Inferior parietal cortex (tissue), 1 donor: ENCODE measurements at regions not wholly inside any gene's neighbourhood (a gene's known extent, or its start where the extent isn't known, plus 50 kb on each side); places are given as distances from the start of the nearest gene placed in this dataset.
"Not testable (repeated sequence)": the region's sequence is repeated elsewhere in the genome, so short reads cannot be mapped to it uniquely, and the experiment has no call there.

Experiments used
- DNase-seq: peaks from one replicate; pipeline ENCODE4 v3.0.0-alpha.2; 2016; ENCODE audit errors: extremely low spot score

GRCh38 chr6:9025796-9026394, 590.5 kb upstream of the SLC35B3 start:
- DNase-seq: no peak

DNA sequence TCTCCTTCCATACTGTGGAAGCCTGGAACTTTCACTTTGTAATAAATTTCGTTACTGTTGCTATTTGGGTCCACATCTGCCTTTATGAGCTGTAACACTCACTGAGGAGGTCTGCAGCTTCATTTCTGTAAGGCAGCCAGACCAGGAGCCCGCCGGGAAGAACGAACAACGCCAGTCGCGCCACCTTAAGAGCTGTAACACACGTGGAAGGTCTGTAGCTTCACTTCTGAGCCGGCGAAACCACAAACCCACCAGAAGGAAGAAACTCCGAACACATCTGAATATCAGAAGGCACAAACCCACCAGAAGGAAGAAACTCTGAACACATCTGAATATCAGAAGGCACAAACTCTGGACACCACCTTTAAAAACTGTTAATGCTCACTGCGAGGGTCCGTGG, 589.9 kb upstream of the SLC35B3 start:
- DNase-seq: no peak

- DNase-seq: not testable (repeated sequence)
These were observed 588.9 kb upstream of the SLC35B3 start for GRCh38 chr6:9024246-9024645.

- no peak for DNase-seq
These were observed 584.7 kb upstream of the SLC35B3 start for GRCh38 chr6:9020001-9020400.

DNA sequence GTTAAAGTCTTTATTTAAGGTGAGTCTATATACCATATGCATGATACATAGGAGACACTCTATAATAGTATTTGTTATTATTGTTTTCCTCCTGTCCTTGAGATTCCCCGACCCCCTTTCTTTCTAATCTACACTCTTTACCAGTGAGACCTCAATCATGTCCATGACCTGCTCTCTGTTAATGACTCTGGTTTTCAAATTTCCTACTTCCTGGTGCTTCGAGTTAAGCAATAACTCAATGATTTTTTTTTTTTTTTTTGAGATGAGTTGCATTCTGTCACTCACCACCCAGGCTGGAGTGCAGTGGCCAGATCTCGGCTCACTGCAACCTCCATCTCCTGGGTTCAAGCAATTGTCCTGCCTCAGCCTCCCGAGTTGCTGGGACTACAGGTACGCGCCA, 574.6 kb upstream of the SLC35B3 start:
- DNase-seq: no peak

DNA sequence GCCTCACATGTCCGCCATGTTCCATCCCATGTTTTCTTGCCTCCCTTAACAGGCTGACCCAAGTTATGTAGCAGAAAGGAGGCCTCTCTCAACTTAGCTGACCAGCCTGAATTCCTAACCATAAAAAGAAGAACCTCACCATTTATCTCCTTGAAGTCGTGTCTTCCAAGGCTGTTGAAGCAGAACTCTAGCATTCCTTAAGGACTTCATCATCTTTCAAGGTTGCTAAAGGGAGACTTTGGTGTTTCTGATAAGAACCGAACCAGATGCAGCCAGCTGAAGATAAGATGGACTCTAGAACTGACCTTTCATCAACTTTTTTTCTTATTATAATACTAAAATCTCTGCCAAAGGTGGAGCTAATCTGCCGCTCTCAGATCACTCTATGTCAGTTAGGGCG, 571.7 kb upstream of the SLC35B3 start:
- DNase-seq: no peak

DNA sequence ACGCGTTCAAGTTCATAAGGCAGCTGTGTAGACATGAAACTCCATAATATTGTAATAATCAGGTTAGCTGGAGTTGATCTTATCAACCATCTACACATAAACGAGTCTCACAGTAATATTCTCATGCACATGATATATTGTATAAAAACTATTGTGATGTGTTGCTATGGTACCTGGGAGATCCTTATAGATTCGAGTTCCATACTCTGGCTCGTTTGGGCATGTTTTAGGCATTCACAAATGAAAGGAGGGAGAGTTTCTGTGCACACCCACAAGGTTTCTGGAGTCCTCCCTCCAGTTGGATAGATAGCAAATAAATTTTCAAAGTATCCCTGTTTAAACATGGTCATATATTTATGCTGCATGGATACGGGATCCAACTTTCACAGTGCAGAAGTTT, 567.5 kb upstream of the SLC35B3 start:
- no peak for DNase-seq

- no peak for DNase-seq
These were observed 559.8 kb upstream of the SLC35B3 start for GRCh38 chr6:8995156-8995555.

DNA sequence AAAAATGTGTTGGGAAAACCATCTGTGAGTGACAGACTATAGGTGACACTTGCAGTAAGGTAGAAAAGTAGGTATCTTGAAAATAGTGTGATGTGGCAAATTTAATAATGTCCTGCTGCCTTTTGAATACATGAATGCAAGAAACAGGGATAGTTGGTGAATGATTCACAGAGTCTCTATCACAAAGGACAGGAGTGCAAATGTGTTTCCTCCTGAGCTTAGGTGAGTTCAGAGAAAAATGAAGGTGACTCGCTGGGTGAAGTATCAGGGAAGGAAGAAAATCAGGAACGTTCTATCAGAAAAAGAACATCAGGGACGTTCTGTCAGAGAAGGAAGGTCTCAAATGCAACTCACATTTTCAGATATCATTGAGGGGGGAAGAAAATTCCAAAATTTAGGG, 557.8 kb upstream of the SLC35B3 start:
- no peak for DNase-seq

DNA sequence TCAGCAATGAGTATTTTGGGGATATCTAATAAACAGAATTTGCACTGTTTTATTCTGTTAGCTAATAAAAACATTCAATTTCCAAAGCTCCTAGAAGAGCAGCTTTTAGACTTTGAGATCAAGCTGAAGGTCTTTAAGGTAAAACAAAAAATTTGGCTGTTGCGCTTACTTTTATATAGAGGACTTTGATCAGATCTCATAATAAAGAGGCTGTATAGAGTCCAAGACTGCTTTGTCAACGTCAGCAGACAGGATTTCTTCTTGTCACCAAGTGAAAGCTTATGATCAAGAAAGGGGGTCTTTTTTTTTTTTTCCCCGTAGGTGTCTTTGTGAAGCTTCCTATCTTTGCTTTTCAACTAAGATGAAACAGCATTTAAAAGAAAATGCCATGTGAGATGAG, 556.5 kb upstream of the SLC35B3 start:
- DNase-seq: no peak

DNA sequence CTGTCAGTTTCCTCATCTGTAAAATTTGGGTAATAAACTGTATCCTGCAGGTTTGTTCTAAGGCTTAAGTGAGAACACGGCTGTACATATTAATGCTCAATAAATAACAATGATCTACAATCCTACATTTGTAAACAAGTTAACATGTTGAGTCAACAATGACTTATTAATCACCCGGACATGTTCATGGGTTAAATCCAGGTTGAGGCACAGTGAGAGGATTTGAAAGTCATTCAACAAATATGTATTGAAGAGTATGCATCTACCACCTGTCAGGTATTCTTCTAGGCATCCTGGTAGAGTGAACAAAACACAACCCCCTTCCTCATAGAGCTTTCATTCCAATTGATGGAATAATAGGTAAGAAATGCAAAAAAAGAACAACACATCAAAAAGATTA, 554.7 kb upstream of the SLC35B3 start:
- no peak for DNase-seq

DNA sequence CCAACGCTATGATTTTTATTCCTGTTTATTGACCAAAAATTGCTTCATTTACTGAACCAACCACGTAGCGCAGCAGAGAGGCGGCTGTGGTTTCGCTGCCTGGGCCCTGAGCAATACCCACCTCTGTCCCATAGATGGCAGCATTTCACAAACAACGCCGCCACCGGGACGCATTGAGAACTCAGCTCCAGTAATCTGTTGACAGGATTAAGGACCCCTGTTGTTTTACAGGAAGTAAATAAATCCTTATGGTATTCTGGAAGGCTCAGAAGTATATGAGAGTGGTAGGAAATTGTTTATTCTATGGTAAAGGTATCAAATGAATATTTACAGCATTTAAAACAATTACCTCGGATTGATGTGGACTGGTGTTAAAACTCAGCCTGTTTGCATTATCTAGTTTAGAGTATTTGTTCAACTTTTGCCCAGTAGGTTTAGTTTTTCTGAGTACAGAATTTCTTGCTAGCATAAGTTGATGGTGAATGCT, 547.9 kb upstream of the SLC35B3 start:
- peak; percentile 82 for DNase-seq

DNA sequence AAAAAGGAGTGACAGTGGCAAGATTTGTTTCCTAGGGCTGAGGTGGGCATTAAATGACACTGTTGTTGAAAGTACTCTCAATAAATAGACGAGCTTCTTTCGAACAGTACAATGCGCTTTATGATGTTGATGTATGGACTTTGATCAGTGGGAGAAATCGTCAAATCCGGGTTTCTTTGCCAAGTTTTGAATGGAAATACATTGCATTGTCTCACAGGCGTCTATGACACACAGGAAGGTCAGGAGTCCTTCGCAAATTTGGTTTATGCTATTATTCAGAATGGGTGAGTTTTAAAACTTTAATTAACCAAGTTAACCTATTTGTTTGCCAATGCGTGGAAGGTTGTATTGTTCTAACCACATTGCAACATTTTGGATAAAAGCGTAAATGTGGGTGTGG, 547.3 kb upstream of the SLC35B3 start:
- no peak for DNase-seq

- DNase-seq: no peak
These were observed 538.0 kb upstream of the SLC35B3 start for GRCh38 chr6:8973395-8973794.

- no peak for DNase-seq
These were observed 534.4 kb upstream of the SLC35B3 start for GRCh38 chr6:8969747-8970146.

GRCh38 chr6:8958894-8959511, 523.7 kb upstream of the SLC35B3 start:
- DNase-seq: no peak

GRCh38 chr6:8953310-8953709, 518.0 kb upstream of the SLC35B3 start:
- no peak for DNase-seq

GRCh38 chr6:8948733-8949132, 513.4 kb upstream of the SLC35B3 start:
- no peak for DNase-seq

DNA sequence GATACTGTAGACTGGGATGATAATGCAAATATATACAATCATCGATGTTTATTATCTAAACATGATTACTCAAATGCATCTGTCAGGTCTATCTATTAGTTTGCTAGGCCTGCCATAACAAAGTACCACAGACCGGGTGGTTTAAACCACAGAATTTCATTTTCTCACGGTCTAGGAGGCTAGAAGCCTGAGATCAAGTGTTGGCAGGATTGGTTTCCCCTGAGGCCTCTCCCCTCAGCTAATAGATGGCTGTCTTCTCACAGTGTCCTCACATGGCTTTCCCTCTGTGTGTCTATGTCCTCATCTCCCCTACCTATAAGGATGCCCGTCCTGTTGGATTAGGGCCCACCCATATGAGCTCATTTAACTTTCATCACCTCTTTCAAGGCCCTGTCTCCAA, 512.6 kb upstream of the SLC35B3 start:
- DNase-seq: no peak

DNA sequence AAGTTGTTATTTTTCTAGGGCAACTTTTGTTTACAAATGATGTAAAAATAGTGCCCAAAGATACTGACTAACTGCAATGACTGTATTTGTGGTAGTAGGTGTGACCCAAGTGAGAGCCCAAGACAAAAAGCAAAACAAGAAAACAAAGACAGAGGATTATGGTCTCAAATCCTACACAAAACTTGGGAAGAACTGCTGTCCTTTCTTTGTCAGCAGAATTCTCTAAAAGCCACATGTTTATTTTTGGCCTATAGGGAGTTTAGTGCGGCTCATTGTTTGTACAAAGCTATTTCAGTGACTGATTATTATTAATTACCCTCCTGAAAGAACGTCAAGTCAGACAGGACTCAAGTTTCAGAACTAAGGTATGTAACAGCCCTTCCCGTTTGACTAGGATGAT, 509.2 kb upstream of the SLC35B3 start:
- DNase-seq: no peak

DNA sequence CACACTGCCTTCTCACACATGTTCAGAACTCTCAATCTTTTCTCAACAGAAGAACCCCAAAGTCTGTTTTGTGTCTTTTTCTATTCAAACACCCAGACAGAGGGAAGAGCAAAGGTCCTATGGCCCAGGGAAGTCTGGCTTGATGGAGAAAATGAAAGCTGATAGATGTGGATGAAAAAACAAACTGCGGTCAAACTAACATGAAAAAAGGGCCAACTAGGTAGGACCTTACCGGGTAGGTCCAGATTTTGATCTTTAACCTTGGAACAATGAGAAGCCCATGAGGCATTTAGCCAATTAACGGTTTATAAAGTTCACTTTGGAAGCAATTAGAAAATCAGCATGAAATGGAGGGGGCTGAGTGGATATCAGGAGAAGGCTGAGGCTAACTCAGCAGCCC, 507.7 kb upstream of the SLC35B3 start:
- DNase-seq: no peak

GRCh38 chr6:8941577-8941976, 506.2 kb upstream of the SLC35B3 start:
- no peak for DNase-seq

- DNase-seq: no peak
These were observed 505.0 kb upstream of the SLC35B3 start for GRCh38 chr6:8940356-8940755.

GRCh38 chr6:8939615-8940014, 504.3 kb upstream of the SLC35B3 start:
- no peak for DNase-seq
